GM12878 (cell line): ENCODE measurements at regions not wholly inside any gene's neighbourhood (a gene's known extent, or its start where the extent isn't known, plus 50 kb on each side); places are given as distances from the start of the nearest gene placed in this dataset.

Experiments
- ATAC-seq: fragments of 200-7000 bp; cut with Tn5 transposase; 3 replicates; pipeline ENCODE4 v1.9.1; 2020; ENCODE audit warnings: mild to moderate bottlenecking, moderate library complexity
- BruUV-seq: library from RNA; stranded (reverse); fragments of 400-500 nt; replicated peaks from 2 replicates; lab custom pipeline; 2021; lab: Mats Ljungman, UMichigan
- CTCF ChIA-PET: fragments of 300-600 bp; sonication (Branson Sonifier 250); formaldehyde crosslinking; extraction: SDS; loops from one replicate; lab custom pipeline; 2021; ENCODE audit warnings: inconsistent platforms; lab: Yijun Ruan, JAX
- POLR2A ChIA-PET: fragments of 350-600 bp; formaldehyde crosslinking; extraction: SDS; loops from one replicate; lab custom pipeline; 2021; ENCODE audit warnings: inconsistent platforms; lab: Charles Lee
- RAD21 ChIA-PET: fragments of 300-600 bp; sonication (Branson Sonifier 250); formaldehyde crosslinking; loops from one replicate; lab custom pipeline; 2023; ENCODE audit warnings: antibody characterized with exemption; ENCODE audit not compliant: unreplicated experiment; lab: Charles Lee
- SMC1A ChIA-PET: fragments of 300-600 bp; sonication (Branson Sonifier 250); formaldehyde crosslinking; loops from one replicate; lab custom pipeline; 2023; ENCODE audit not compliant: unreplicated experiment, uncharacterized antibody; lab: Charles Lee
- DNase-seq: peaks from one replicate; pipeline ENCODE4 v3.0.0-alpha.2; 2011; ENCODE audit warnings: low read depth, low spot score
- FAIRE-seq: peaks from 3 replicates; lab custom pipeline; 2011; peaks lifted over from hg19 to GRCh38; lab: Jason Lieb, UNC
- H2AFZ ChIP-seq: 2 replicates; pipeline ENCODE4 v1.6.0; 2011; ENCODE audit warnings: low read depth, low read length, control low read depth; ENCODE audit not compliant: control insufficient read depth
- H3K27ac ChIP-seq: 2 replicates; pipeline ENCODE4 v1.5.1; 2011; ENCODE audit warnings: control low read depth; ENCODE audit not compliant: control insufficient read depth, insufficient read depth
- H3K27me3 ChIP-seq, 2 experiments: replicated peaks in 1 of 2; 2 replicates each; pipeline versions ENCODE4 v1.6.0 to v1.6.1; 2011; ENCODE audit warnings: low read length in 1 of 2; ENCODE audit not compliant: control insufficient read depth in 2 of 2, insufficient read depth in 2 of 2
- H3K36me3 ChIP-seq, 2 experiments: 2 replicates each; pipeline ENCODE4 v1.5.1; 2011; ENCODE audit warnings: low read length in 1 of 2; ENCODE audit not compliant: control insufficient read depth in 2 of 2, insufficient read depth in 2 of 2
- H3K4me1 ChIP-seq: 2 replicates; pipeline ENCODE4 v1.6.1; 2011; ENCODE audit warnings: mild to moderate bottlenecking, low read length, moderate library complexity, mixed read lengths; ENCODE audit not compliant: control insufficient read depth, insufficient read depth
- H3K4me2 ChIP-seq: 2 replicates; pipeline ENCODE4 v1.6.0; 2011; ENCODE audit warnings: control low read depth; ENCODE audit not compliant: control insufficient read depth, insufficient read depth
- H3K4me3 ChIP-seq: fragments of 200-600 bp; sonication (generic); 2 replicates; pipeline ENCODE4 v1.5.1; 2016
- H3K79me2 ChIP-seq: 2 replicates; pipeline ENCODE4 v1.6.0; 2011; ENCODE audit warnings: low read length; ENCODE audit not compliant: control insufficient read depth, insufficient read depth
- H3K9ac ChIP-seq: 2 replicates; pipeline ENCODE4 v1.8.0; 2011; ENCODE audit warnings: low read length, control low read depth, mixed read lengths; ENCODE audit not compliant: control insufficient read depth, insufficient read depth
- H3K9me3 ChIP-seq: replicated peaks from 3 replicates; pipeline ENCODE4 v1.5.1; 2011; ENCODE audit warnings: mild to moderate bottlenecking, low read length; ENCODE audit not compliant: control insufficient read depth, insufficient read depth
- H4K20me1 ChIP-seq: 2 replicates; pipeline ENCODE4 v1.6.0; 2011; ENCODE audit not compliant: control insufficient read depth, insufficient read depth
- ATF7 ChIP-seq: fragments of 450-650 bp; IDR thresholded peaks from 2 replicates; pipeline ENCODE4 v1.6.1; 2016; ENCODE audit warnings: low read depth, mild to moderate bottlenecking
- BCLAF1 ChIP-seq: fragments of 450-650 bp; IDR thresholded peaks from 2 replicates; pipeline ENCODE4 v1.6.1; 2017; ENCODE audit warnings: antibody characterized with exemption, mild to moderate bottlenecking, moderate library complexity
- EED ChIP-seq: sonication (generic); IDR thresholded peaks from 2 replicates; pipeline ENCODE4 v1.6.1; 2016; ENCODE audit warnings: antibody characterized with exemption, low read depth
- ESRRA ChIP-seq: IDR thresholded peaks from 2 replicates; pipeline ENCODE4 v1.6.1; 2012; ENCODE audit warnings: mild to moderate bottlenecking, low read length, improper control_type of control experiment
- KAT2A ChIP-seq: conservative IDR thresholded peaks from 2 replicates; pipeline ENCODE4 v1.6.1; 2011; ENCODE audit warnings: low read depth, low read length; ENCODE audit not compliant: control insufficient read depth
- KLF5 ChIP-seq: fragments of 450-650 bp; IDR thresholded peaks from 2 replicates; pipeline ENCODE4 v1.6.1; 2014; ENCODE audit warnings: mild to moderate bottlenecking; ENCODE audit not compliant: partially characterized antibody
- NFIC ChIP-seq: IDR thresholded peaks from 2 replicates; pipeline ENCODE4 v1.6.1; 2012; ENCODE audit warnings: low read depth, mild to moderate bottlenecking, inconsistent platforms, low read length, moderate library complexity
- RAD51 ChIP-seq: fragments of 450-650 bp; IDR thresholded peaks from 2 replicates; pipeline ENCODE4 v1.6.1; 2016; ENCODE audit warnings: moderate library complexity, mild to moderate bottlenecking, inconsistent platforms
- SPI1 ChIP-seq: IDR thresholded peaks from 2 replicates; pipeline ENCODE4 v1.6.1; 2011; ENCODE audit warnings: low read depth, mild to moderate bottlenecking, low read length, moderate library complexity, borderline replicate concordance; ENCODE audit not compliant: insufficient read depth
- ZBTB4 ChIP-seq: fragments of 450-650 bp; formaldehyde crosslinking; IDR thresholded peaks from 2 replicates; pipeline ENCODE4 v1.4.0; 2022; ENCODE audit warnings: mild to moderate bottlenecking, moderate library complexity
- ZBTB40 ChIP-seq: fragments of 450-650 bp; IDR thresholded peaks from 2 replicates; pipeline ENCODE4 v1.6.1; 2016; ENCODE audit warnings: mild to moderate bottlenecking, moderate library complexity, borderline replicate concordance
- WGBS: methylation state at CpG from one replicate; pipeline ENCODE4 v1.1.6; 2016; ENCODE audit warnings: low lambda C conversion rate; ENCODE audit not compliant: insufficient replicate concordance, insufficient coverage; ENCODE audit errors: missing lambda C conversion rate; 5-methylcytosine and 5-hydroxymethylcytosine counted together
- in situ Hi-C: fragments of 300-500 bp; cut with MboI; formaldehyde crosslinking; loops from 9 replicates; pipeline ENCODE4 v1.14.3; 2018; ENCODE audit warnings: mixed read lengths
- intact Hi-C: fragments of 100-400 bp; cut with micrococcal nuclease; formaldehyde crosslinking; loops from one replicate; pipeline ENCODE4 v1.14.2; 2022; ENCODE audit not compliant: unreplicated experiment

- TF ChIP-seq ESRRA (no peak), NFIC (no peak), KAT2A (no peak), RAD51 (no peak), ZBTB4 (CRISPR knock-in tag) (no peak), KLF5 (no peak), BCLAF1 (no peak)
Measured at GRCh38 chr5:66441351-66441750, 154.8 kb upstream of the MAST4 start (continued).

GRCh38 chr5:66442951-66443445 is 153.2 kb upstream of the MAST4 start:
- intact Hi-C loops: no loop called here
- no peak overlapping the region for H3K4me2 ChIP-seq
- in situ Hi-C loops: no loop called here
- ChIA-PET POLR2A (no interaction called here), RAD21 (no interaction called here), SMC1A (no interaction called here), CTCF (interaction anchor here (1.0 kb wide), 1 partner anchor 11 kb away, joined by 3 read pairs; no protein-coding TSS in a partner anchor)
- no peak for FAIRE-seq
- WGBS: 50% methylated on average over 5 of the region's 5 CpGs
- no peak overlapping the region for H3K9ac ChIP-seq
- H3K27me3 ChIP-seq: no peaks in the 10 kb centered on the region
- no TSS peak for BruUV-seq
- H3K27ac ChIP-seq: no peak overlapping the region
- H3K4me1 ChIP-seq: no peaks in the 10 kb centered on the region
- no peak overlapping the region for H3K4me3 ChIP-seq
- DNase-seq: no peak
- no peak overlapping the region for H2AFZ ChIP-seq
- no peaks in the 10 kb centered on the region for H3K36me3 ChIP-seq
- no peaks in the 10 kb centered on the region for H3K79me2 ChIP-seq
- no peaks in the 10 kb centered on the region for H3K9me3 ChIP-seq
- H4K20me1 ChIP-seq: no peaks in the 10 kb centered on the region
- no peak for ATAC-seq
- TF ChIP-seq ZBTB40 (no peak), SPI1 (no peak), ATF7 (no peak), EED (no peak)
